ENCODE measurements at regions not wholly inside any gene's neighbourhood (a gene's known extent, or its start where the extent isn't known, plus 50 kb on each side); places are given as distances from the start of the nearest gene placed in this dataset.

- H3K27me3 ChIP-seq, result no peaks in the 10 kb centered on the region
- no peaks in the 10 kb centered on the region for H3K9me3 ChIP-seq
- no peak for TF ChIP-seq CTCF (IDR thresholded peaks at IDR 0.05)
- no peak for TF ChIP-seq POLR2AphosphoS5 (IDR thresholded peaks at IDR 0.05; ENCODE audit: insufficient read depth in 1 of 2, low read depth in 1 of 2)
- TF ChIP-seq POLR2A (IDR thresholded peaks at IDR 0.05), result no peak
- no peak overlapping the region for H3K4me3 ChIP-seq
- H3K27ac ChIP-seq, result no peak overlapping the region
- H3K4me1 ChIP-seq, result no peaks in the 10 kb centered on the region
- intact Hi-C loops (cut with DNase I), result no loop called here
- no peak for DNase-seq (ENCODE audit: extremely low spot score in 2 of 2)
- H3K36me3 ChIP-seq, result no peaks in the 10 kb centered on the region
These were observed 250.2 kb upstream of the ATP10A start for GRCh38 chr15:26113296-26113695.

- no peak for DNase-seq (ENCODE audit: extremely low spot score in 2 of 2)
- Histone ChIP-seq H3K36me3 (no peaks in the 10 kb centered on the region), H3K4me1 (no peaks in the 10 kb centered on the region), H3K9me3 (no peaks in the 10 kb centered on the region), H3K4me3 (no peak overlapping the region), H3K27ac (no peak overlapping the region), H3K27me3 (no peaks in the 10 kb centered on the region)
- intact Hi-C loops (cut with DNase I), result no loop called here
- TF ChIP-seq POLR2A (IDR thresholded peaks at IDR 0.05) (no peak), POLR2AphosphoS5 (IDR thresholded peaks at IDR 0.05; ENCODE audit: insufficient read depth in 1 of 2, low read depth in 1 of 2) (no peak), CTCF (IDR thresholded peaks at IDR 0.05) (no peak)
These were observed 246.1 kb upstream of the ATP10A start for GRCh38 chr15:26109203-26109602.

GRCh38 chr15:26106556-26106955 lies 243.4 kb upstream of the ATP10A start:
- no peak for TF ChIP-seq POLR2AphosphoS5 (IDR thresholded peaks at IDR 0.05; ENCODE audit: insufficient read depth in 1 of 2, low read depth in 1 of 2)
- TF ChIP-seq POLR2A (IDR thresholded peaks at IDR 0.05), result no peak
- no peak for TF ChIP-seq CTCF (IDR thresholded peaks at IDR 0.05)
- Histone ChIP-seq H3K27ac (no peak overlapping the region), H3K4me3 (no peak overlapping the region), H3K27me3 (no peaks in the 10 kb centered on the region), H3K36me3 (no peaks in the 10 kb centered on the region), H3K4me1 (no peaks in the 10 kb centered on the region), H3K9me3 (no peaks in the 10 kb centered on the region)
- DNase-seq (ENCODE audit: extremely low spot score in 2 of 2), result no peak
- intact Hi-C loops (cut with DNase I), result no loop called here

GRCh38 chr15:26103002-26103404 lies 239.9 kb upstream of the ATP10A start:
- Histone ChIP-seq H3K4me1 (no peaks in the 10 kb centered on the region), H3K27ac (no peak overlapping the region)

GRCh38 chr15:26102365-26102764 lies 239.2 kb upstream of the ATP10A start:
- H3K9me3 ChIP-seq, result no peaks in the 10 kb centered on the region

More at GRCh38 chr15:26103002-26103404, 239.9 kb upstream of the ATP10A start:
- Histone ChIP-seq H3K36me3 (no peaks in the 10 kb centered on the region), H3K27me3 (no peaks in the 10 kb centered on the region), H3K4me3 (no peak overlapping the region), H3K9me3 (no peaks in the 10 kb centered on the region)
- no peak for TF ChIP-seq POLR2AphosphoS5 (IDR thresholded peaks at IDR 0.05; ENCODE audit: insufficient read depth in 1 of 2, low read depth in 1 of 2)
- no peak for TF ChIP-seq POLR2A (IDR thresholded peaks at IDR 0.05)
- TF ChIP-seq CTCF (IDR thresholded peaks at IDR 0.05), result no peak
- DNase-seq (ENCODE audit: extremely low spot score in 2 of 2), result no peak
- intact Hi-C loops (cut with DNase I), result no loop called here

More at GRCh38 chr15:26102365-26102764, 239.2 kb upstream of the ATP10A start:
- H3K4me1 ChIP-seq, result no peaks in the 10 kb centered on the region
- no peaks in the 10 kb centered on the region for H3K27me3 ChIP-seq
- no peak for TF ChIP-seq POLR2AphosphoS5 (IDR thresholded peaks at IDR 0.05; ENCODE audit: insufficient read depth in 1 of 2, low read depth in 1 of 2)
- TF ChIP-seq POLR2A (IDR thresholded peaks at IDR 0.05), result no peak
- TF ChIP-seq CTCF (IDR thresholded peaks at IDR 0.05), result no peak
- intact Hi-C loops (cut with DNase I), result no loop called here
- no peak overlapping the region for H3K27ac ChIP-seq
- no peak for DNase-seq (ENCODE audit: extremely low spot score in 2 of 2)
- no peaks in the 10 kb centered on the region for H3K36me3 ChIP-seq
- H3K4me3 ChIP-seq, result no peak overlapping the region

Data from vagina (tissue), 2 donors.